Liver (tissue), 8 donors: ENCODE measurements at regions not wholly inside any gene's neighbourhood (a gene's known extent, or its start where the extent isn't known, plus 50 kb on each side); places are given as distances from the start of the nearest gene placed in this dataset.

Experiments used
- DNase-seq: peaks from one replicate; pipeline ENCODE4 v3.0.0-alpha.2; 2017; ENCODE audit warnings: low spot score
- H3K27ac ChIP-seq, 2 donors: one replicate each; pipeline ENCODE4 v1.7.0; 2013; ENCODE audit warnings: inconsistent platforms in 2 of 2, low read length in 2 of 2, control low read depth in 1 of 2, low read depth in 1 of 2, mild to moderate bottlenecking in 1 of 2
- H3K27me3 ChIP-seq, 4 donors: one replicate each; pipeline versions ENCODE4 v1.6.1 to v1.7.0; 2013; ENCODE audit warnings: low read length in 3 of 4, inconsistent platforms in 1 of 4, mild to moderate bottlenecking in 1 of 4, moderate library complexity in 1 of 4; ENCODE audit not compliant: control insufficient read depth in 4 of 4, insufficient read depth in 4 of 4
- H3K36me3 ChIP-seq, 4 donors: one replicate each; pipeline versions ENCODE4 v1.6.1 to v1.7.0; 2013; ENCODE audit warnings: low read length in 3 of 4, mild to moderate bottlenecking in 3 of 4, low read depth in 1 of 4, moderate library complexity in 1 of 4; ENCODE audit not compliant: control insufficient read depth in 4 of 4, insufficient read depth in 3 of 4
- H3K4me1 ChIP-seq, 4 donors: one replicate each; pipeline versions ENCODE4 v1.6.1 to v1.7.0; 2013; ENCODE audit warnings: low read length in 3 of 4, mild to moderate bottlenecking in 3 of 4, moderate library complexity in 1 of 4; ENCODE audit not compliant: control insufficient read depth in 4 of 4, insufficient read depth in 4 of 4
- H3K4me3 ChIP-seq, 3 donors: one replicate each; pipeline versions ENCODE4 v1.6.1 to v1.7.0; 2013; ENCODE audit warnings: low read length in 3 of 3, control low read depth in 1 of 3, low read depth in 1 of 3, mild to moderate bottlenecking in 1 of 3
- H3K9ac ChIP-seq, 2 donors: one replicate each; pipeline ENCODE4 v1.7.0; 2013; ENCODE audit warnings: low read length in 2 of 2, mild to moderate bottlenecking in 2 of 2, moderate library complexity in 2 of 2, control low read depth in 1 of 2, low read depth in 1 of 2
- H3K9me3 ChIP-seq, 4 donors: one replicate each; pipeline versions ENCODE4 v1.6.1 to v1.7.0; 2013; ENCODE audit warnings: low read length in 3 of 4; ENCODE audit not compliant: control insufficient read depth in 4 of 4
- EGR1 ChIP-seq, 2 donors: IDR thresholded peaks; 2 replicates each; pipeline ENCODE4 v1.6.1; 2016 to 2018; ENCODE audit warnings: antibody characterized with exemption in 2 of 2, low read depth in 2 of 2
- FOXA1 ChIP-seq: IDR thresholded peaks from 2 replicates; pipeline ENCODE4 v1.6.1; 2016; ENCODE audit warnings: antibody characterized with exemption
- FOXA2 ChIP-seq: IDR thresholded peaks from 2 replicates; pipeline ENCODE4 v1.6.1; 2016; ENCODE audit warnings: antibody characterized with exemption
- GABPA ChIP-seq, 2 donors: IDR thresholded peaks in 1 of 2; conservative IDR thresholded peaks in 1 of 2; 2 replicates each; pipeline ENCODE4 v1.6.1; 2016; ENCODE audit warnings: antibody characterized with exemption in 2 of 2, mild to moderate bottlenecking in 1 of 2, moderate library complexity in 1 of 2
- HNF4A ChIP-seq, 2 donors: conservative IDR thresholded peaks; 2 replicates each; pipeline ENCODE4 v1.6.1; 2016; ENCODE audit warnings: antibody characterized with exemption in 2 of 2, mild to moderate bottlenecking in 2 of 2
- HNF4G ChIP-seq: IDR thresholded peaks from 2 replicates; pipeline ENCODE4 v1.6.1; 2016; ENCODE audit warnings: antibody characterized with exemption
- NR2F2 ChIP-seq: IDR thresholded peaks from 2 replicates; pipeline ENCODE4 v1.6.1; 2016; ENCODE audit warnings: antibody characterized with exemption
- RAD21 ChIP-seq, 2 donors: IDR thresholded peaks; 2 replicates each; pipeline ENCODE4 v1.6.1; 2016; ENCODE audit warnings: antibody characterized with exemption in 2 of 2, mild to moderate bottlenecking in 2 of 2
- RXRA ChIP-seq, 2 donors: IDR thresholded peaks; 2 replicates each; pipeline ENCODE4 v1.6.1; 2017 to 2018; ENCODE audit warnings: antibody characterized with exemption in 2 of 2, mild to moderate bottlenecking in 1 of 2
- SP1 ChIP-seq: IDR thresholded peaks from 2 replicates; pipeline ENCODE4 v1.6.1; 2018; ENCODE audit warnings: antibody characterized with exemption, mild to moderate bottlenecking
- TAF1 ChIP-seq: conservative IDR thresholded peaks from 2 replicates; pipeline ENCODE4 v1.6.1; 2016; ENCODE audit warnings: antibody characterized with exemption, mild to moderate bottlenecking
- YY1 ChIP-seq: IDR thresholded peaks from 2 replicates; pipeline ENCODE4 v1.6.1; 2016; ENCODE audit warnings: antibody characterized with exemption, mild to moderate bottlenecking
- WGBS: extraction: QIAGEN DNeasy Blood & Tissue Kit; methylation state at CpG from one replicate; pipeline ENCODE4 v1.1.7; 2013; 5-methylcytosine and 5-hydroxymethylcytosine counted together
- TF ChIP-seq, protein P1 (sequence below): IDR thresholded peaks from 2 replicates; pipeline ENCODE4 v1.6.1; 2016; ENCODE audit warnings: antibody characterized with exemption
- TF ChIP-seq, protein P2 (sequence below): fragments of 150-350 bp; IDR thresholded peaks from 2 replicates; pipeline ENCODE4 v1.5.1; 2017; ENCODE audit warnings: improper control_type of control experiment, low read depth, low read length; ENCODE audit not compliant: missing input control
- TF ChIP-seq, protein P3 (sequence below): IDR thresholded peaks from 2 replicates; pipeline ENCODE4 v1.6.1; 2016; ENCODE audit warnings: antibody characterized with exemption, mild to moderate bottlenecking
- TF ChIP-seq, protein P4 (sequence below): IDR thresholded peaks from 2 replicates; pipeline ENCODE4 v1.6.1; 2016; ENCODE audit warnings: antibody characterized with exemption
- donor health status: healthy.
- donor health status: healthy.
- donor health status: healthy.
- donor health status: healthy.
- donor health status: healthy.

DNA sequence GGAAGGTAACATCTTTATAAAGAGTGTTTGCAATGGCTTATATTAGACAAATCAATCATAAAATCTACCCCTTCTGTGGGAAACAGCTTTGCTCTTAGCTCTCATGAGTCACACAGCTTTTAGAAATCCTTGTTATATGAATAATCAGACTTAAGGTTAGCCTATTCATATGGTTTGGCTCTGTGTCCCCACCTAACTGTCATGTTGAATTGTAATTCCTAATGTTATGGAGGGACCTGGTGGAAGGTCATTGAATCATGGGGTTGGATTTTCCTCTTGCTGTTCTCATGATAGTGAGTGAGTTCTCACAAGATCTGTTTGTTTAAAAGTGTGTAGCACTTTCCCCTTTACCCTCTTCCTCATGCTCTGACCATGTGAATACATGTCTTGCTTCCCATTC, 704.2 kb upstream of the KLHL1 start:
- H3K36me3 ChIP-seq: no peaks in the 10 kb centered on the region
- no peak overlapping the region for H3K9ac ChIP-seq
- TF ChIP-seq GABPA (IDR thresholded peaks at IDR 0.05 in 1 of 2, conservative IDR thresholded peaks at IDR 0.05 in 1 of 2): no peak
- no peak for TF ChIP-seq TAF1
- no peak for TF ChIP-seq FOXA2
- no peak for TF ChIP-seq EGR1 (IDR thresholded peaks at IDR 0.05; ENCODE audit: low read depth in 2 of 2)
- no peak for TF ChIP-seq RXRA (IDR thresholded peaks at IDR 0.05)
- TF ChIP-seq, protein P1, sequence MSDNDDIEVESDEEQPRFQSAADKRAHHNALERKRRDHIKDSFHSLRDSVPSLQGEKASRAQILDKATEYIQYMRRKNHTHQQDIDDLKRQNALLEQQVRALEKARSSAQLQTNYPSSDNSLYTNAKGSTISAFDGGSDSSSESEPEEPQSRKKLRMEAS: no peak
- TF ChIP-seq, protein P2, sequence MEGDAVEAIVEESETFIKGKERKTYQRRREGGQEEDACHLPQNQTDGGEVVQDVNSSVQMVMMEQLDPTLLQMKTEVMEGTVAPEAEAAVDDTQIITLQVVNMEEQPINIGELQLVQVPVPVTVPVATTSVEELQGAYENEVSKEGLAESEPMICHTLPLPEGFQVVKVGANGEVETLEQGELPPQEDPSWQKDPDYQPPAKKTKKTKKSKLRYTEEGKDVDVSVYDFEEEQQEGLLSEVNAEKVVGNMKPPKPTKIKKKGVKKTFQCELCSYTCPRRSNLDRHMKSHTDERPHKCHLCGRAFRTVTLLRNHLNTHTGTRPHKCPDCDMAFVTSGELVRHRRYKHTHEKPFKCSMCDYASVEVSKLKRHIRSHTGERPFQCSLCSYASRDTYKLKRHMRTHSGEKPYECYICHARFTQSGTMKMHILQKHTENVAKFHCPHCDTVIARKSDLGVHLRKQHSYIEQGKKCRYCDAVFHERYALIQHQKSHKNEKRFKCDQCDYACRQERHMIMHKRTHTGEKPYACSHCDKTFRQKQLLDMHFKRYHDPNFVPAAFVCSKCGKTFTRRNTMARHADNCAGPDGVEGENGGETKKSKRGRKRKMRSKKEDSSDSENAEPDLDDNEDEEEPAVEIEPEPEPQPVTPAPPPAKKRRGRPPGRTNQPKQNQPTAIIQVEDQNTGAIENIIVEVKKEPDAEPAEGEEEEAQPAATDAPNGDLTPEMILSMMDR: no peak
- no peak for TF ChIP-seq HNF4G
- TF ChIP-seq, protein P3, sequence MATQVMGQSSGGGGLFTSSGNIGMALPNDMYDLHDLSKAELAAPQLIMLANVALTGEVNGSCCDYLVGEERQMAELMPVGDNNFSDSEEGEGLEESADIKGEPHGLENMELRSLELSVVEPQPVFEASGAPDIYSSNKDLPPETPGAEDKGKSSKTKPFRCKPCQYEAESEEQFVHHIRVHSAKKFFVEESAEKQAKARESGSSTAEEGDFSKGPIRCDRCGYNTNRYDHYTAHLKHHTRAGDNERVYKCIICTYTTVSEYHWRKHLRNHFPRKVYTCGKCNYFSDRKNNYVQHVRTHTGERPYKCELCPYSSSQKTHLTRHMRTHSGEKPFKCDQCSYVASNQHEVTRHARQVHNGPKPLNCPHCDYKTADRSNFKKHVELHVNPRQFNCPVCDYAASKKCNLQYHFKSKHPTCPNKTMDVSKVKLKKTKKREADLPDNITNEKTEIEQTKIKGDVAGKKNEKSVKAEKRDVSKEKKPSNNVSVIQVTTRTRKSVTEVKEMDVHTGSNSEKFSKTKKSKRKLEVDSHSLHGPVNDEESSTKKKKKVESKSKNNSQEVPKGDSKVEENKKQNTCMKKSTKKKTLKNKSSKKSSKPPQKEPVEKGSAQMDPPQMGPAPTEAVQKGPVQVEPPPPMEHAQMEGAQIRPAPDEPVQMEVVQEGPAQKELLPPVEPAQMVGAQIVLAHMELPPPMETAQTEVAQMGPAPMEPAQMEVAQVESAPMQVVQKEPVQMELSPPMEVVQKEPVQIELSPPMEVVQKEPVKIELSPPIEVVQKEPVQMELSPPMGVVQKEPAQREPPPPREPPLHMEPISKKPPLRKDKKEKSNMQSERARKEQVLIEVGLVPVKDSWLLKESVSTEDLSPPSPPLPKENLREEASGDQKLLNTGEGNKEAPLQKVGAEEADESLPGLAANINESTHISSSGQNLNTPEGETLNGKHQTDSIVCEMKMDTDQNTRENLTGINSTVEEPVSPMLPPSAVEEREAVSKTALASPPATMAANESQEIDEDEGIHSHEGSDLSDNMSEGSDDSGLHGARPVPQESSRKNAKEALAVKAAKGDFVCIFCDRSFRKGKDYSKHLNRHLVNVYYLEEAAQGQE: no peak
- H3K9me3 ChIP-seq: peaks cover 0 to 7% (median 0%) of the 10 kb centered on the region in 4 donors
- H3K27me3 ChIP-seq: no peaks in the 10 kb centered on the region
- H3K4me1 ChIP-seq: no peaks in the 10 kb centered on the region
- DNase-seq: no peak
- H3K27ac ChIP-seq: no peak overlapping the region
- no peak overlapping the region for H3K4me3 ChIP-seq

DNA sequence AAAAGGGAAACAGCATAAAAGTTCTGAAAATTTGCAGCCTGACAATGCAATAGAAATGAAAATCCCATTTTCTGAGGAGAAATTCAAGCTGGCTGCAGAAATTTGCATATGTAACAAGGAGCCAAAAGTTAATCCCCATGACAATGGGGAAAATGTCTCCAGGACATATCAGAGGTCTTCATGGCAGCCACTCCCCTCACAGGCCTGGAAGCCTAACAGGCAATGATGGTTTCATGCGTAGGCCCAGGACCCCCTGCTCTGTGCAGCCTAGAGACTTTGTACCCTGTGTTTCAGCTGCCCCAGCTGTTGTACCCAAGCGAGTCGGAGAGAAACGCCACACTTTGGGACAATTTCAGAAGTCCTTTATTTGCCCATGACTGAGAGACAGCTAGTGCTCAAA, 701.3 kb upstream of the KLHL1 start:
- H3K4me3 ChIP-seq: no peak overlapping the region
- no peaks in the 10 kb centered on the region for H3K4me1 ChIP-seq
- no peak overlapping the region for H3K27ac ChIP-seq
- H3K9ac ChIP-seq: no peak overlapping the region
- DNase-seq: no peak
- H3K9me3 ChIP-seq: peaks cover 0 to 7% (median 0%) of the 10 kb centered on the region in 4 donors
- H3K27me3 ChIP-seq: no peaks in the 10 kb centered on the region
- H3K36me3 ChIP-seq: no peaks in the 10 kb centered on the region
- 85% methylated on average over 4 of the region's 4 CpGs for WGBS
- TF ChIP-seq FOXA2: no peak
- TF ChIP-seq NR2F2: no peak
- no peak for TF ChIP-seq GABPA (IDR thresholded peaks at IDR 0.05 in 1 of 2, conservative IDR thresholded peaks at IDR 0.05 in 1 of 2)
- TF ChIP-seq, protein P1: no peak
- no peak for TF ChIP-seq RXRA (IDR thresholded peaks at IDR 0.05)
- no peak for TF ChIP-seq FOXA1
- TF ChIP-seq, protein P2: no peak
- TF ChIP-seq, protein P4, sequence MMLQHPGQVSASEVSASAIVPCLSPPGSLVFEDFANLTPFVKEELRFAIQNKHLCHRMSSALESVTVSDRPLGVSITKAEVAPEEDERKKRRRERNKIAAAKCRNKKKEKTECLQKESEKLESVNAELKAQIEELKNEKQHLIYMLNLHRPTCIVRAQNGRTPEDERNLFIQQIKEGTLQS: no peak
- no peak for TF ChIP-seq EGR1 (IDR thresholded peaks at IDR 0.05; ENCODE audit: low read depth in 2 of 2)
- no peak for TF ChIP-seq YY1
- no peak for TF ChIP-seq HNF4A (conservative IDR thresholded peaks at IDR 0.05)
- TF ChIP-seq RAD21 (IDR thresholded peaks at IDR 0.05): no peak
- no peak for TF ChIP-seq SP1
- no peak for TF ChIP-seq TAF1
- TF ChIP-seq, protein P3: no peak
- TF ChIP-seq HNF4G: no peak
